Esophagus (tissue), 2 donors: ENCODE measurements at regions not wholly inside any gene's neighbourhood (a gene's known extent, or its start where the extent isn't known, plus 50 kb on each side); places are given as distances from the start of the nearest gene placed in this dataset.

Experiments
- H3K27ac ChIP-seq, 2 donors: one replicate each; pipeline ENCODE4 v1.5.1; 2013; ENCODE audit warnings: low read depth in 2 of 2, mild to moderate bottlenecking in 2 of 2, inconsistent platforms in 1 of 2, low read length in 1 of 2, moderate library complexity in 1 of 2
- H3K27me3 ChIP-seq, 2 donors: one replicate each; pipeline ENCODE4 v1.6.1; 2013; ENCODE audit warnings: low read length in 2 of 2, control low read depth in 1 of 2, mild to moderate bottlenecking in 1 of 2; ENCODE audit not compliant: insufficient read depth in 2 of 2, control insufficient read depth in 1 of 2
- H3K36me3 ChIP-seq, 2 donors: one replicate each; pipeline ENCODE4 v1.6.1; 2013; ENCODE audit warnings: low read length in 1 of 2; ENCODE audit not compliant: control insufficient read depth in 2 of 2, insufficient read depth in 2 of 2
- H3K4me1 ChIP-seq, 2 donors: one replicate each; pipeline ENCODE4 v1.6.1; 2013; ENCODE audit warnings: low read length in 1 of 2; ENCODE audit not compliant: control insufficient read depth in 2 of 2, insufficient read depth in 2 of 2
- H3K4me3 ChIP-seq, 2 donors: one replicate each; pipeline ENCODE4 v1.5.1; 2013; ENCODE audit warnings: low read length in 2 of 2, mild to moderate bottlenecking in 2 of 2, low read depth in 1 of 2, moderate library complexity in 1 of 2
- H3K9me3 ChIP-seq, 2 donors: one replicate each; pipeline ENCODE4 v1.6.1; 2013; ENCODE audit warnings: mild to moderate bottlenecking in 2 of 2, low read depth in 1 of 2, low read length in 1 of 2, moderate library complexity in 1 of 2; ENCODE audit not compliant: control insufficient read depth in 2 of 2, insufficient read depth in 1 of 2
- WGBS, 2 donors: extraction: QIAGEN DNeasy Blood & Tissue Kit; methylation state at CpG; one replicate each; pipeline ENCODE4 v1.1.7; 2013; 5-methylcytosine and 5-hydroxymethylcytosine counted together
- donor health status: healthy with polysubstance abuse.
- donor health status: Bipolar disorder and iron deficiency.

GRCh38 chr13:85590231-85590931 lies 208.8 kb downstream of the SLITRK6 start:
- WGBS, 2 donors = 73 to 81% methylated on average over 2 of the region's 2 CpGs
- no peak overlapping the region for H3K4me3 ChIP-seq
- H3K36me3 ChIP-seq = no peaks in the 10 kb centered on the region
- no peaks in the 10 kb centered on the region for H3K4me1 ChIP-seq
- H3K9me3 ChIP-seq = peaks cover 0 to under 1% of the 10 kb centered on the region in 2 donors
- H3K27me3 ChIP-seq = no peaks in the 10 kb centered on the region
- H3K27ac ChIP-seq = no peak overlapping the region

GRCh38 chr13:85589021-85589420 lies 210.2 kb downstream of the SLITRK6 start:
- Histone ChIP-seq H3K9me3 (peaks cover 0 to 2% of the 10 kb centered on the region in 2 donors), H3K4me3 (no peak overlapping the region)
- WGBS, 2 donors = 92 to 93% methylated on average over 5 of the region's 5 CpGs

GRCh38 chr13:85588359-85588758 lies 210.9 kb downstream of the SLITRK6 start:
- WGBS, 2 donors = 75 to 80% methylated on average over 3 of the region's 3 CpGs
- H3K9me3 ChIP-seq = peaks cover 0 to 2% of the 10 kb centered on the region in 2 donors
- no peak overlapping the region for H3K4me3 ChIP-seq
- H3K27me3 ChIP-seq = no peaks in the 10 kb centered on the region
- H3K36me3 ChIP-seq = no peaks in the 10 kb centered on the region
- H3K27ac ChIP-seq = no peak overlapping the region
- H3K4me1 ChIP-seq = no peaks in the 10 kb centered on the region

More at GRCh38 chr13:85589021-85589420, 210.2 kb downstream of the SLITRK6 start:
- Histone ChIP-seq H3K27ac (no peak overlapping the region), H3K4me1 (no peaks in the 10 kb centered on the region), H3K27me3 (no peaks in the 10 kb centered on the region), H3K36me3 (no peaks in the 10 kb centered on the region)

GRCh38 chr13:85586856-85587255 lies 212.4 kb downstream of the SLITRK6 start:
- H3K9me3 ChIP-seq = peaks cover 0 to 2% of the 10 kb centered on the region in 2 donors
- H3K27ac ChIP-seq = no peak overlapping the region
- H3K36me3 ChIP-seq = no peaks in the 10 kb centered on the region
- H3K27me3 ChIP-seq = no peaks in the 10 kb centered on the region
- no peak overlapping the region for H3K4me3 ChIP-seq
- H3K4me1 ChIP-seq = no peaks in the 10 kb centered on the region

GRCh38 chr13:85586422-85586831 lies 212.8 kb downstream of the SLITRK6 start:
- Histone ChIP-seq H3K4me3 (no peak overlapping the region), H3K9me3 (peaks cover 0 to 2% of the 10 kb centered on the region in 2 donors), H3K4me1 (no peaks in the 10 kb centered on the region), H3K27me3 (no peaks in the 10 kb centered on the region), H3K27ac (no peak overlapping the region), H3K36me3 (no peaks in the 10 kb centered on the region)
- WGBS, 2 donors = 34 to 57% methylated on average over 1 of the region's 1 CpG

- Histone ChIP-seq H3K4me1 (no peaks in the 10 kb centered on the region), H3K27ac (no peak overlapping the region), H3K9me3 (peaks cover 0 to 2% of the 10 kb centered on the region in 2 donors), H3K27me3 (no peaks in the 10 kb centered on the region), H3K36me3 (no peaks in the 10 kb centered on the region), H3K4me3 (no peak overlapping the region)
- WGBS, 2 donors = 44 to 63% methylated on average over 1 of the region's 1 CpG
These were observed 216.3 kb downstream of the SLITRK6 start for GRCh38 chr13:85582890-85583289.

- H3K4me3 ChIP-seq = no peak overlapping the region
- H3K27ac ChIP-seq = no peak overlapping the region
- no peaks in the 10 kb centered on the region for H3K36me3 ChIP-seq
- H3K27me3 ChIP-seq = no peaks in the 10 kb centered on the region
- H3K4me1 ChIP-seq = no peaks in the 10 kb centered on the region
- H3K9me3 ChIP-seq = no peaks in the 10 kb centered on the region
These were observed 224.1 kb downstream of the SLITRK6 start for GRCh38 chr13:85575110-85575509.

GRCh38 chr13:85567909-85568308 lies 231.3 kb downstream of the SLITRK6 start:
- Histone ChIP-seq H3K4me1 (no peaks in the 10 kb centered on the region), H3K36me3 (no peaks in the 10 kb centered on the region), H3K4me3 (no peak overlapping the region), H3K27me3 (no peaks in the 10 kb centered on the region), H3K9me3 (no peaks in the 10 kb centered on the region), H3K27ac (no peak overlapping the region)
- WGBS, 2 donors = 77 to 80% methylated on average over 2 of the region's 2 CpGs

GRCh38 chr13:85565652-85566051 lies 233.6 kb downstream of the SLITRK6 start:
- H3K27me3 ChIP-seq = no peaks in the 10 kb centered on the region
- no peaks in the 10 kb centered on the region for H3K4me1 ChIP-seq
- H3K27ac ChIP-seq = no peak overlapping the region
- no peak overlapping the region for H3K4me3 ChIP-seq
- H3K9me3 ChIP-seq = no peaks in the 10 kb centered on the region
- 73 to 75% methylated on average over 6 of the region's 6 CpGs for WGBS, 2 donors
- H3K36me3 ChIP-seq = no peaks in the 10 kb centered on the region

GRCh38 chr13:85564598-85564997 lies 234.6 kb downstream of the SLITRK6 start:
- 62 to 68% methylated on average over 1 of the region's 1 CpG for WGBS, 2 donors
- no peaks in the 10 kb centered on the region for H3K27me3 ChIP-seq

More at GRCh38 chr13:85564598-85564997, 234.6 kb downstream of the SLITRK6 start:
- Histone ChIP-seq H3K36me3 (no peaks in the 10 kb centered on the region), H3K9me3 (no peaks in the 10 kb centered on the region), H3K27ac (no peak overlapping the region), H3K4me3 (no peak overlapping the region), H3K4me1 (no peaks in the 10 kb centered on the region)
